ENCODE measurements at regions not wholly inside any gene's neighbourhood (a gene's known extent, or its start where the extent isn't known, plus 50 kb on each side); places are given as distances from the start of the nearest gene placed in this dataset.

DNA sequence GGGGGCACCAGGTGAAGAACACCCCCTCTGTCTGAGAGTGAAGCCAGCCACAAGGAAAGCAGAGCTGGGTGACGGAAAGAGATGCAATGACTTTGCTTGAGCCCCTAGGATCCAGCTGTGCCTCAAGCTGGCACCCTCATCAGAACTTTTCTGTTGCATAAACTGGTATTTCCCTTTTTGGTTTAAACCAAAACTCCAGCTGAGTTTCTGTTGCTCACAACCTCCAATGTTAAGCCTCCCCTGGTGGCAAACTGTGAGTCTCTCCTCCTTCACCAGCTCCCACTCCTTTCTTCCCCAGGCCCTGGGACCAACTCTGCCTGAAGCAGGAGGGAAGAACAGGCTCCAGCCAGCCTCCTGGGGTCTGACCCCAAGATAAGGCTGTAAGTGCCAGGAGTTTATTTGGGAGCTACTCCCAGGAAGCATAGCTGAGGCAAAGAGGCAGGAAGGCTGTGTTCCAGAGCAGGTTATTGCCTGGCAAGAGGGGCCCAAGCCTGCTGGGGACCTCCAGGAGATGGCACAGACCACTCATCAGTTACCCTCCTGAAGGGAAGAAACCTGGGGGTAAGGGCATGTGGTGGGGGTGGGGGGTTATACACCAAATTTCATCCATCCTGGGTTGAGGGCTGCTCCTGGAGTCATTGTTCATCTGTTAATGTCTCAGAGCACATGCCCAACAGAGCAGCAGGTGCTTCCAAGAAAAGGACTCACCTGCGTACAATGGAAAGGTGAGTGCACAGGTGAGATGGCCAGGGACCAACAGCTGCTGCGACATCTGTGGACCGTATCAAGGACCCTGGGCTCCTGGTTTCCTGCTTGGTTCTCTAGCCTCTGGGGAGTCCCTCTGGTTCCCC, 73.3 kb upstream of the NANOS1 start:
- intact Hi-C loops (cut with micrococcal nuclease), result no loop called here
- no TSS peak for BruUV-seq (replicated peaks)
- ATAC-seq, result no peak
- no peak overlapping the region for H3K9ac ChIP-seq (ENCODE audit: low read length)
- H3K27ac ChIP-seq (ENCODE audit: low read depth, low read length), result no peak overlapping the region
- H4K20me1 ChIP-seq (ENCODE audit: insufficient read depth), result no peaks in the 10 kb centered on the region
- no peaks in the 10 kb centered on the region for H3K79me2 ChIP-seq (ENCODE audit: insufficient read depth, low read length)
- H3K9me3 ChIP-seq (ENCODE audit: control insufficient read depth in 1 of 2, insufficient read depth in 1 of 2, low read depth in 1 of 2, low read length in 2 of 2), result no peaks in the 10 kb centered on the region
- TF ChIP-seq CEBPB (IDR thresholded peaks at IDR 0.05; ENCODE audit: low read depth), result no peak
- TF ChIP-seq, protein P1, sequence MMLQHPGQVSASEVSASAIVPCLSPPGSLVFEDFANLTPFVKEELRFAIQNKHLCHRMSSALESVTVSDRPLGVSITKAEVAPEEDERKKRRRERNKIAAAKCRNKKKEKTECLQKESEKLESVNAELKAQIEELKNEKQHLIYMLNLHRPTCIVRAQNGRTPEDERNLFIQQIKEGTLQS (IDR thresholded peaks at IDR 0.05), result no peak
- no peak for TF ChIP-seq CTCF (IDR thresholded peaks at IDR 0.05 in 2 of 3, conservative IDR thresholded peaks at IDR 0.05 in 1 of 3; ENCODE audit: borderline replicate concordance in 1 of 3, insufficient read depth in 1 of 3, low read depth in 2 of 3, low read length in 2 of 3)
- TF ChIP-seq TCF7L2 (IDR thresholded peaks at IDR 0.05; ENCODE audit: borderline replicate concordance, extremely low read depth, insufficient read depth, insufficient read length), result no peak
- no peak for TF ChIP-seq EZH2 (IDR thresholded peaks at IDR 0.05)
- TF ChIP-seq, protein P2, sequence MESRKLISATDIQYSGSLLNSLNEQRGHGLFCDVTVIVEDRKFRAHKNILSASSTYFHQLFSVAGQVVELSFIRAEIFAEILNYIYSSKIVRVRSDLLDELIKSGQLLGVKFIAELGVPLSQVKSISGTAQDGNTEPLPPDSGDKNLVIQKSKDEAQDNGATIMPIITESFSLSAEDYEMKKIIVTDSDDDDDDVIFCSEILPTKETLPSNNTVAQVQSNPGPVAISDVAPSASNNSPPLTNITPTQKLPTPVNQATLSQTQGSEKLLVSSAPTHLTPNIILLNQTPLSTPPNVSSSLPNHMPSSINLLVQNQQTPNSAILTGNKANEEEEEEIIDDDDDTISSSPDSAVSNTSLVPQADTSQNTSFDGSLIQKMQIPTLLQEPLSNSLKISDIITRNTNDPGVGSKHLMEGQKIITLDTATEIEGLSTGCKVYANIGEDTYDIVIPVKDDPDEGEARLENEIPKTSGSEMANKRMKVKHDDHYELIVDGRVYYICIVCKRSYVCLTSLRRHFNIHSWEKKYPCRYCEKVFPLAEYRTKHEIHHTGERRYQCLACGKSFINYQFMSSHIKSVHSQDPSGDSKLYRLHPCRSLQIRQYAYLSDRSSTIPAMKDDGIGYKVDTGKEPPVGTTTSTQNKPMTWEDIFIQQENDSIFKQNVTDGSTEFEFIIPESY (IDR thresholded peaks at IDR 0.05; ENCODE audit: extremely low read depth, insufficient replicate concordance, low read length), result no peak
- no peak for TF ChIP-seq SP1 (IDR thresholded peaks at IDR 0.05; ENCODE audit: low read depth)
- H3K36me3 ChIP-seq (ENCODE audit: control insufficient read depth in 1 of 2, insufficient read depth in 2 of 2, low read length in 2 of 2), result no peaks in the 10 kb centered on the region
- H2AFZ ChIP-seq (ENCODE audit: low read depth, low read length, poor library complexity, severe bottlenecking), result no peak overlapping the region
- no peaks in the 10 kb centered on the region for H3K9me2 ChIP-seq (ENCODE audit: insufficient read depth)
- H3K4me2 ChIP-seq (ENCODE audit: low read length), result no peak overlapping the region
- RAD21 ChIA-PET (ENCODE audit: low non-redundant PET in 1 of 2, low total read pairs in 2 of 2, uncharacterized antibody in 2 of 2, unreplicated experiment in 2 of 2), result no interaction called here
- H3K4me3 ChIP-seq (replicated peaks in 1 of 2; ENCODE audit: low read depth in 1 of 2, low read length in 2 of 2), result no peak overlapping the region
- no peak for DNase-seq (ENCODE audit: low read depth, low spot score)
- POLR2A ChIA-PET, result no interaction called here
- no peaks in the 10 kb centered on the region for H3K27me3 ChIP-seq (ENCODE audit: insufficient read depth, low read length)
- H3K4me1 ChIP-seq (ENCODE audit: control insufficient read depth in 1 of 2, insufficient read depth in 2 of 2, low read length in 2 of 2), result peaks cover 9 to 28% of the 10 kb centered on the region in 2 experiments
- CTCF ChIA-PET, result no interaction called here

Data from HCT116 (cell line).